ENCODE measurements at regions not wholly inside any gene's neighbourhood (a gene's known extent, or its start where the extent isn't known, plus 50 kb on each side); places are given as distances from the start of the nearest gene placed in this dataset.

- DNase-seq: no peak
Observed at GRCh38 chr15:96390986-96391385, 60.5 kb downstream of the NR2F2 start.

- DNase-seq: no peak
Observed at GRCh38 chr15:96392380-96393208, 62.1 kb downstream of the NR2F2 start.

- DNase-seq: no peak
Observed at GRCh38 chr15:96393209-96393513, 62.7 kb downstream of the NR2F2 start.

- no peak for DNase-seq
Observed at GRCh38 chr15:96395687-96396086, 65.2 kb downstream of the NR2F2 start.

GRCh38 chr15:96398776-96399175 lies 68.3 kb downstream of the NR2F2 start:
- no peak for DNase-seq

- DNase-seq: no peak
Observed at GRCh38 chr15:96402403-96402802, 71.9 kb downstream of the NR2F2 start.

- DNase-seq: no peak
Observed at GRCh38 chr15:96403071-96403470, 72.6 kb downstream of the NR2F2 start.

GRCh38 chr15:96403932-96404331 lies 73.4 kb downstream of the NR2F2 start:
- DNase-seq: no peak

- no peak for DNase-seq
Observed at GRCh38 chr15:96404560-96404959, 74.1 kb downstream of the NR2F2 start.

GRCh38 chr15:96406291-96406690 lies 75.8 kb downstream of the NR2F2 start:
- no peak for DNase-seq

GRCh38 chr15:96406701-96407100 lies 76.2 kb downstream of the NR2F2 start:
- DNase-seq: no peak

- DNase-seq: no peak
Observed at GRCh38 chr15:96407482-96407881, 77.0 kb downstream of the NR2F2 start.

GRCh38 chr15:96408591-96409183 lies 78.2 kb downstream of the NR2F2 start:
- no peak for DNase-seq

- no peak for DNase-seq
Observed at GRCh38 chr15:96409215-96410138, 79.0 kb downstream of the NR2F2 start.

GRCh38 chr15:96410175-96411055 lies 79.9 kb downstream of the NR2F2 start:
- no peak for DNase-seq

- DNase-seq: no peak
Observed at GRCh38 chr15:96411056-96412031, 80.8 kb downstream of the NR2F2 start.

- DNase-seq: no peak
Observed at GRCh38 chr15:96412045-96412905, 81.8 kb downstream of the NR2F2 start.

- no peak for DNase-seq
Observed at GRCh38 chr15:96412906-96413231, 82.4 kb downstream of the NR2F2 start.

- no peak for DNase-seq
Observed at GRCh38 chr15:96413657-96414056, 83.2 kb downstream of the NR2F2 start.

GRCh38 chr15:96414875-96415274 lies 84.4 kb downstream of the NR2F2 start:
- no peak for DNase-seq

Measured in activated naive CD4-positive, alpha-beta T cell treated with Interleukin-2 at 50 U/mL for 16 hours (primary cell).